K562 (cell line): ENCODE measurements at regions not wholly inside any gene's neighbourhood (a gene's known extent, or its start where the extent isn't known, plus 50 kb on each side); places are given as distances from the start of the nearest gene placed in this dataset.

ENCODE experiments used
- ATAC-seq: fragments of 200-7000 bp; cut with Tn5 transposase; 3 replicates; pipeline ENCODE4 v1.9.1; 2020; ENCODE audit warnings: moderate library complexity
- BruUV-seq: library from RNA; stranded (reverse); fragments of 400-500 nt; replicated peaks from 2 replicates; lab custom pipeline; 2021; lab: Mats Ljungman, UMichigan
- CTCF ChIA-PET: fragments of 300-600 bp; formaldehyde crosslinking; extraction: SDS; loops from one replicate; lab custom pipeline; 2021; ENCODE audit warnings: low intra/inter-chr PET ratio; lab: Yijun Ruan, JAX
- POLR2A ChIA-PET: fragments of 300-600, 350-650 bp; sonication (Branson Sonifier 250); formaldehyde crosslinking; extraction: SDS; loops from one replicate; lab custom pipeline; 2021; ENCODE audit warnings: antibody characterized with exemption, inconsistent platforms; lab: Yijun Ruan, JAX
- DNase-seq, 4 experiments: peaks; one replicate each; pipeline versions ENCODE4 v3.0.0 to v3.0.0-alpha.2; 2011 to 2018; ENCODE audit warnings: low spot score in 3 of 4, mixed read lengths in 3 of 4; ENCODE audit errors: extremely low read depth in 1 of 4
- FAIRE-seq: peaks from 2 replicates; lab custom pipeline; 2011; peaks lifted over from hg19 to GRCh38; lab: Jason Lieb, UNC
- H2AFZ ChIP-seq: 2 replicates; pipeline ENCODE4 v1.6.0; 2011; ENCODE audit warnings: low read depth, low read length, control low read depth, inconsistent platforms
- H3K27ac ChIP-seq: fragments of 200-600 bp; 3 replicates; pipeline ENCODE4 v1.8.0; 2011; ENCODE audit warnings: low read depth, mild to moderate bottlenecking, control low read depth, inconsistent platforms, low read length, moderate library complexity, mixed read lengths; ENCODE audit errors: extremely low read depth
- H3K27me3 ChIP-seq, 2 experiments: fragments of 300-600 bp in 1 of 2; 2 replicates in 1 of 2; 3 replicates in 1 of 2; pipeline versions ENCODE4 v1.6.0 to v1.8.0; 2011; ENCODE audit warnings: inconsistent platforms in 2 of 2, low read length in 2 of 2, mild to moderate bottlenecking in 1 of 2, mixed read lengths in 1 of 2, moderate library complexity in 1 of 2; ENCODE audit not compliant: control insufficient read depth in 2 of 2, insufficient read depth in 2 of 2
- H3K36me3 ChIP-seq: fragments of 300-600 bp; 3 replicates; pipeline ENCODE4 v1.8.0; 2011; ENCODE audit warnings: mild to moderate bottlenecking, low read length, inconsistent platforms; ENCODE audit not compliant: control insufficient read depth, insufficient read depth
- H3K4me1 ChIP-seq, 2 experiments: fragments of 200-600 bp in 1 of 2; replicated peaks in 1 of 2; 2 replicates in 1 of 2; 3 replicates in 1 of 2; pipeline versions ENCODE4 v1.5.1 to v1.8.0; 2011; ENCODE audit warnings: inconsistent platforms in 2 of 2, low read length in 2 of 2, mild to moderate bottlenecking in 1 of 2, mixed read lengths in 1 of 2, moderate library complexity in 1 of 2; ENCODE audit not compliant: control insufficient read depth in 2 of 2, insufficient read depth in 2 of 2
- H3K4me2 ChIP-seq: 2 replicates; pipeline ENCODE4 v1.6.1; 2011; ENCODE audit warnings: low read length, control low read depth, inconsistent platforms, mixed read lengths; ENCODE audit not compliant: insufficient read depth
- H3K4me3 ChIP-seq: fragments of 200-600 bp; sonication (generic), shearing (Covaris generic); 2 replicates; pipeline ENCODE4 v1.5.1; 2016; ENCODE audit warnings: control low read depth, inconsistent platforms
- H3K79me2 ChIP-seq: fragments of 200-600 bp; 3 replicates; pipeline ENCODE4 v1.8.0; 2011; ENCODE audit warnings: low read length, inconsistent platforms; ENCODE audit not compliant: control insufficient read depth, insufficient read depth
- H3K9ac ChIP-seq, 2 experiments: 2 replicates each; pipeline versions ENCODE4 v1.6.0 to v1.6.1; 2011; ENCODE audit warnings: low read depth in 2 of 2, low read length in 2 of 2, control low read depth in 1 of 2, inconsistent platforms in 1 of 2, mild to moderate bottlenecking in 1 of 2, mixed read lengths in 1 of 2; ENCODE audit not compliant: insufficient read depth in 1 of 2
- H3K9me1 ChIP-seq: one replicate; pipeline ENCODE4 v1.6.0; 2011; ENCODE audit warnings: inconsistent platforms, mild to moderate bottlenecking, low read length, moderate library complexity; ENCODE audit not compliant: control insufficient read depth, insufficient read depth
- H3K9me3 ChIP-seq: replicated peaks from 2 replicates; pipeline ENCODE4 v1.5.1; 2011; ENCODE audit warnings: low read depth, low read length, inconsistent platforms; ENCODE audit not compliant: control insufficient read depth, insufficient read depth
- H4K20me1 ChIP-seq: replicated peaks from 2 replicates; pipeline ENCODE4 v1.6.1; 2011; ENCODE audit warnings: low read length, inconsistent platforms, mixed read lengths; ENCODE audit not compliant: control insufficient read depth, insufficient read depth
- BCL6 ChIP-seq: fragments of 250-450 bp; sonication (Bioruptor Pico); IDR thresholded peaks from 2 replicates; pipeline ENCODE4 v1.4.0; 2020
- EP400 ChIP-seq: fragments of 450-650 bp; IDR thresholded peaks from 2 replicates; pipeline ENCODE4 v1.6.1; 2017; ENCODE audit warnings: antibody characterized with exemption, mild to moderate bottlenecking, moderate library complexity
- HINFP ChIP-seq: fragments of 450-650 bp; conservative IDR thresholded peaks from 2 replicates; pipeline ENCODE4 v1.6.1; 2016; ENCODE audit warnings: missing genetic modification characterization, low read depth, mild to moderate bottlenecking, control low read depth, missing compliant biosample characterization
- SRSF7 ChIP-seq: fragments of 200-400 bp; formaldehyde crosslinking; optimal IDR thresholded peaks from 2 replicates; pipeline ENCODE3; 2017; ENCODE audit warnings: mild to moderate bottlenecking, low read depth, low read length
- ZBTB40 ChIP-seq, 2 experiments: fragments of 450-650 bp in 1 of 2; sonication (generic) in 1 of 2; formaldehyde crosslinking in 1 of 2; IDR thresholded peaks; 2 replicates each; pipeline versions ENCODE4 v1.7.1 to v1.9.0; 2016 to 2022; ENCODE audit warnings: inconsistent platforms in 1 of 2, mild to moderate bottlenecking in 1 of 2, missing genetic modification reagents in 1 of 2
- ZNF41 ChIP-seq: fragments of 250-450 bp; sonication (Bioruptor Pico); conservative IDR thresholded peaks from 2 replicates; pipeline ENCODE4 v1.4.0; 2020; ENCODE audit warnings: mild to moderate bottlenecking
- ZNF512 ChIP-seq: IDR thresholded peaks from 2 replicates; pipeline ENCODE4 v1.6.1; 2016; ENCODE audit warnings: missing genetic modification characterization, missing compliant biosample characterization
- ZNF778 ChIP-seq: fragments of 450-650 bp; formaldehyde crosslinking; IDR thresholded peaks from 2 replicates; pipeline ENCODE4 v1.4.0; 2020; ENCODE audit warnings: mild to moderate bottlenecking, moderate library complexity
- WGBS: fragments of 100-300 bp; shearing (Covaris generic); methylation state at CpG from one replicate; pipeline ENCODE4 v1.1.6; 2016; ENCODE audit warnings: low coverage, mixed read lengths; ENCODE audit not compliant: insufficient coverage; ENCODE audit errors: missing lambda C conversion rate; 5-methylcytosine and 5-hydroxymethylcytosine counted together
- in situ Hi-C: fragments of 300-500 bp; cut with MboI; formaldehyde crosslinking; loops from 4 replicates; pipeline ENCODE4 v1.15.0; 2018; ENCODE audit warnings: inconsistent platforms, mixed read lengths
- intact Hi-C: fragments of 100-400 bp; cut with micrococcal nuclease; formaldehyde crosslinking; loops from 2 replicates; pipeline ENCODE4 v1.14.2; 2022
- TF ChIP-seq, protein P1 (sequence below): fragments of 450-650 bp; IDR thresholded peaks from 2 replicates; pipeline ENCODE4 v1.6.1; 2017; ENCODE audit warnings: mild to moderate bottlenecking, moderate library complexity

- FAIRE-seq (no peak), DNase-seq (no peak), ATAC-seq (no peak)
- Histone ChIP-seq H3K4me3 (no peak overlapping the region), H3K27ac (no peak overlapping the region), H3K36me3 (no peaks in the 10 kb centered on the region), H3K9ac (no peak overlapping the region), H3K4me1 (no peaks in the 10 kb centered on the region), H3K79me2 (no peaks in the 10 kb centered on the region), H4K20me1 (no peaks in the 10 kb centered on the region), H3K4me2 (no peak overlapping the region), H3K27me3 (no peaks in the 10 kb centered on the region), H3K9me3 (0 out of 2 replicates have a peak, but pooled peaks cover under 1% of the 10 kb centered on the region), H3K9me1 (no peaks in the 10 kb centered on the region), H2AFZ (no peak overlapping the region)
- ChIA-PET POLR2A (no interaction called here), CTCF (no interaction called here)
- in situ Hi-C loops, result no loop called here
- WGBS, result 93% methylated on average over 3 of the region's 3 CpGs
- intact Hi-C loops, result no loop called here
- no TSS peak for BruUV-seq
- TF ChIP-seq SRSF7, result no peak
- no peak for TF ChIP-seq HINFP (tag)
- no peak for TF ChIP-seq EP400
- TF ChIP-seq, protein P1, sequence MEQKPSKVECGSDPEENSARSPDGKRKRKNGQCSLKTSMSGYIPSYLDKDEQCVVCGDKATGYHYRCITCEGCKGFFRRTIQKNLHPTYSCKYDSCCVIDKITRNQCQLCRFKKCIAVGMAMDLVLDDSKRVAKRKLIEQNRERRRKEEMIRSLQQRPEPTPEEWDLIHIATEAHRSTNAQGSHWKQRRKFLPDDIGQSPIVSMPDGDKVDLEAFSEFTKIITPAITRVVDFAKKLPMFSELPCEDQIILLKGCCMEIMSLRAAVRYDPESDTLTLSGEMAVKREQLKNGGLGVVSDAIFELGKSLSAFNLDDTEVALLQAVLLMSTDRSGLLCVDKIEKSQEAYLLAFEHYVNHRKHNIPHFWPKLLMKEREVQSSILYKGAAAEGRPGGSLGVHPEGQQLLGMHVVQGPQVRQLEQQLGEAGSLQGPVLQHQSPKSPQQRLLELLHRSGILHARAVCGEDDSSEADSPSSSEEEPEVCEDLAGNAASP, result no peak
- no peak for TF ChIP-seq ZBTB40 (IDR thresholded peaks at IDR 0.05)
- TF ChIP-seq ZBTB40 (CRISPR knock-in tag; IDR thresholded peaks at IDR 0.05), result no peak
- no peak for TF ChIP-seq ZNF41
- TF ChIP-seq ZNF778 (CRISPR knock-in tag), result no peak
- no peak for TF ChIP-seq BCL6 (CRISPR knock-in tag)
- no peak for TF ChIP-seq ZNF512 (tag)
Observed at GRCh38 chr4:123283371-123283895, 113.2 kb upstream of the SPRY1 start.
